GM19035 (cell line): ENCODE measurements at regions not wholly inside any gene's neighbourhood (a gene's known extent, or its start where the extent isn't known, plus 50 kb on each side); places are given as distances from the start of the nearest gene placed in this dataset.
"Not testable (repeated sequence)": the region's sequence is repeated elsewhere in the genome, so short reads cannot be mapped to it uniquely, and the experiment has no call there.

Experiments used
- ATAC-seq: cut with Tn5 transposase; IDR thresholded peaks from one replicate; pipeline ENCODE4 v1.9.1; 2021; ENCODE audit not compliant: unreplicated experiment

GRCh38 chr4:166153548-166153947 is 280.5 kb downstream of the TLL1 start:
- ATAC-seq, result no peak

- ATAC-seq, result no peak
These were observed 289.3 kb downstream of the TLL1 start for GRCh38 chr4:166162327-166162726.

GRCh38 chr4:166165829-166166420 is 292.9 kb downstream of the TLL1 start:
- ATAC-seq, result peak; percentile 96

- ATAC-seq, result no peak
These were observed 296.1 kb downstream of the TLL1 start for GRCh38 chr4:166169111-166169510.

- ATAC-seq, result no peak
These were observed 299.6 kb downstream of the TLL1 start for GRCh38 chr4:166172619-166173018.

- ATAC-seq, result no peak
These were observed 301.9 kb downstream of the TLL1 start for GRCh38 chr4:166174717-166175490.

- ATAC-seq, result no peak
These were observed 309.1 kb downstream of the TLL1 start for GRCh38 chr4:166182145-166182544.

- no peak for ATAC-seq
These were observed 322.1 kb downstream of the TLL1 start for GRCh38 chr4:166195101-166195500.

- no peak for ATAC-seq
These were observed 324.1 kb downstream of the TLL1 start for GRCh38 chr4:166197166-166197565.

GRCh38 chr4:166198041-166198440 is 325.0 kb downstream of the TLL1 start:
- no peak for ATAC-seq

GRCh38 chr4:166198516-166199310 is 325.7 kb downstream of the TLL1 start:
- no peak for ATAC-seq

GRCh38 chr4:166202991-166203390 is 330.0 kb downstream of the TLL1 start:
- no peak for ATAC-seq

GRCh38 chr4:166212326-166212725 is 339.3 kb downstream of the TLL1 start:
- not testable (repeated sequence) for ATAC-seq

- ATAC-seq, result no peak
These were observed 349.2 kb downstream of the TLL1 start for GRCh38 chr4:166222271-166222670.

- ATAC-seq, result no peak
These were observed 355.1 kb downstream of the TLL1 start for GRCh38 chr4:166228112-166228511.

GRCh38 chr4:166229799-166230198 is 356.8 kb downstream of the TLL1 start:
- ATAC-seq, result no peak

GRCh38 chr4:166230841-166231240 is 357.8 kb downstream of the TLL1 start:
- ATAC-seq, result no peak

GRCh38 chr4:166239354-166239753 is 366.3 kb downstream of the TLL1 start:
- no peak for ATAC-seq

- no peak for ATAC-seq
These were observed 379.7 kb downstream of the TLL1 start for GRCh38 chr4:166252487-166253402.

- ATAC-seq, result no peak
These were observed 384.2 kb downstream of the TLL1 start for GRCh38 chr4:166257276-166257675.

GRCh38 chr4:166257891-166258290 is 384.9 kb downstream of the TLL1 start:
- ATAC-seq, result no peak
